Adipocyte (in vitro differentiated cells): ENCODE measurements at regions not wholly inside any gene's neighbourhood (a gene's known extent, or its start where the extent isn't known, plus 50 kb on each side); places are given as distances from the start of the nearest gene placed in this dataset.
"Not testable (repeated sequence)": the region's sequence is repeated elsewhere in the genome, so short reads cannot be mapped to it uniquely, and the experiment has no call there.

Experiments
- DNase-seq: peaks from one replicate; pipeline ENCODE4 v3.0.0-alpha.2; 2015; ENCODE audit warnings: low read depth
- H3K27me3 ChIP-seq: replicated peaks from 2 replicates; pipeline ENCODE4 v1.7.0; 2013; ENCODE audit warnings: mild to moderate bottlenecking, low read length, moderate library complexity; ENCODE audit not compliant: control insufficient read depth, insufficient read depth
- H3K36me3 ChIP-seq: 2 replicates; pipeline ENCODE4 v1.7.0; 2013; ENCODE audit warnings: low read length, mild to moderate bottlenecking, moderate library complexity; ENCODE audit not compliant: control insufficient read depth, insufficient read depth, severe bottlenecking
- H3K4me1 ChIP-seq: 2 replicates; pipeline ENCODE4 v1.7.0; 2013; ENCODE audit warnings: mild to moderate bottlenecking, low read length, moderate library complexity; ENCODE audit not compliant: control insufficient read depth, insufficient read depth
- H3K4me3 ChIP-seq: 2 replicates; pipeline ENCODE4 v1.7.0; 2013; ENCODE audit warnings: mild to moderate bottlenecking, low read length, moderate library complexity
- H3K9ac ChIP-seq: 2 replicates; pipeline ENCODE4 v1.7.0; 2013; ENCODE audit warnings: mild to moderate bottlenecking, low read length, moderate library complexity
- H3K9me3 ChIP-seq: 2 replicates; pipeline ENCODE4 v1.7.0; 2013; ENCODE audit warnings: mild to moderate bottlenecking, low read length, moderate library complexity; ENCODE audit not compliant: control insufficient read depth

DNA sequence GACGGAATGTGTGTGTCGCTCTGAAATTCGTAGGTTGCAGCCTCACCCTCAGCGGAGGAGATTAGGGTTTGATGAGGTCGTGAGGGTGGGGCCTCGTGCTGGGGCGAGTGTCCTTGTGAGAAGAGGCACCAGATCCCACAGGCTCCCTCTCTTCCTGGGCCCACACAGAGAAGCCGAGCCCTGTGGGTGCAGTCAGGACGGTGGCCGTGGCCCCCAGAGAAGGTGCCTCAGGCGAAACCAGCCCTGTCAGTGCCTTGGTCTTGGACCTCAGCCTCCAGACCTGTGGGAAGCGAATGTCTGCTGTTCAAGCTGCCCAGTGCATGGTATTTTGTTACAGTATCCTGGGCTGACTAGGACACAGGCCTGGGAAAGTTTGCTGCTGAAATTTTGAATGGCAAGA lies 108.0 kb upstream of the ALKAL2 start:
- H3K9ac ChIP-seq, result no peak overlapping the region
- H3K27me3 ChIP-seq, result peaks cover 4% of the 10 kb centered on the region
- no peaks in the 10 kb centered on the region for H3K9me3 ChIP-seq
- H3K36me3 ChIP-seq, result no peaks in the 10 kb centered on the region
- H3K4me1 ChIP-seq, result no peaks in the 10 kb centered on the region
- H3K4me3 ChIP-seq, result no peak overlapping the region
- no peak for DNase-seq

- Histone ChIP-seq H3K9ac (no peak overlapping the region), H3K4me3 (no peak overlapping the region), H3K27me3 (peaks cover 4% of the 10 kb centered on the region), H3K9me3 (no peaks in the 10 kb centered on the region), H3K4me1 (no peaks in the 10 kb centered on the region), H3K36me3 (no peaks in the 10 kb centered on the region)
- DNase-seq, result peak; percentile 18
These were observed 106.1 kb upstream of the ALKAL2 start for GRCh38 chr2:393711-394696.

DNA sequence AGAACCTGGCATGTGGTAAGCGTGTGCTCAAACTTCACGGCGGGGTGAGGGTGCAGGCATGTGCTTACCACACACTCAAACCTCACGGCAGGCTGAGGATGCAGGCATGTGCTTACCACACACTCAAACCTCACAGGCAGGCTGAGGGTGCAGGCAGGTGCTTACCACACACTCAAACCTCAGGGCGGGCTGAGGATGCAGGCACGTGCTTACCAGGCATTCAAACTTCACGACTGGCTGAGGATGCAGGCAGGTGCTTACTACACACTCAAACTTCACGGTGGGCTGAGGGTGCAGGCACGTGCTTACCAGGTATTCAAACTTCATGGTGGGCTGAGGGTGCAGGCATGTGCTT lies 105.0 kb upstream of the ALKAL2 start:
- DNase-seq, result no peak
- H3K4me1 ChIP-seq, result no peaks in the 10 kb centered on the region
- H3K36me3 ChIP-seq, result no peaks in the 10 kb centered on the region
- no peak overlapping the region for H3K4me3 ChIP-seq
- peaks cover 4% of the 10 kb centered on the region for H3K27me3 ChIP-seq
- H3K9me3 ChIP-seq, result no peaks in the 10 kb centered on the region
- no peak overlapping the region for H3K9ac ChIP-seq

GRCh38 chr2:392181-392925 lies 104.5 kb upstream of the ALKAL2 start:
- H3K4me3 ChIP-seq, result no peak overlapping the region
- H3K9me3 ChIP-seq, result no peaks in the 10 kb centered on the region
- no peak for DNase-seq
- H3K27me3 ChIP-seq, result peaks cover 4% of the 10 kb centered on the region
- no peak overlapping the region for H3K9ac ChIP-seq
- H3K36me3 ChIP-seq, result no peaks in the 10 kb centered on the region
- no peaks in the 10 kb centered on the region for H3K4me1 ChIP-seq

- no peaks in the 10 kb centered on the region for H3K9me3 ChIP-seq
- no peaks in the 10 kb centered on the region for H3K4me1 ChIP-seq
- no peaks in the 10 kb centered on the region for H3K36me3 ChIP-seq
- H3K9ac ChIP-seq, result no peak overlapping the region
- peaks cover 4% of the 10 kb centered on the region for H3K27me3 ChIP-seq
- no peak overlapping the region for H3K4me3 ChIP-seq
- DNase-seq, result no peak
These were observed 103.8 kb upstream of the ALKAL2 start for GRCh38 chr2:391696-392095.

GRCh38 chr2:390959-391358 lies 103.1 kb upstream of the ALKAL2 start:
- Histone ChIP-seq H3K9ac (no peak overlapping the region), H3K36me3 (no peaks in the 10 kb centered on the region), H3K4me3 (no peak overlapping the region), H3K4me1 (no peaks in the 10 kb centered on the region), H3K27me3 (peaks cover 4% of the 10 kb centered on the region), H3K9me3 (no peaks in the 10 kb centered on the region)
- no peak for DNase-seq

- DNase-seq, H3K4me1 ChIP-seq, H3K9me3 ChIP-seq, H3K36me3 ChIP-seq, H3K4me3 ChIP-seq, H3K27me3 ChIP-seq, H3K9ac ChIP-seq: not testable (repeated sequence)
These were observed 102.1 kb upstream of the ALKAL2 start for GRCh38 chr2:389985-390384.

DNA sequence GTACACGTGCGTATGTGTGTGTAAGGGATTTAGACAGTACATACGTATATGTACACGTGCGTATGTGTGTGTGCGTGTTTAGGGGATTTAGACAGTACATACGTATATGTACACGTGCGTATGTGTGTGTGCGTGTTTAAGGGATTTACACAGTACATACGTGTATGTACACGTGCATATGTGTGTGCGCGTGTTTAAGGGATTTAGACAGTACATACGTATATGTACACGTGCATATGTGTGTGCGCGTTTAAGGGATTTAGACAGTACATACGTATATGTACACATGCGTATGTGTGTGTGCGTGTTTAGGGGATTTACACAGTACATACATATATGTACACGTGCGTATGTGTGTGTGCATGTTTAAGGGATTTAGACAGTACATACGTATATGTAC lies 100.9 kb upstream of the ALKAL2 start:
- not testable (repeated sequence) for H3K9me3 ChIP-seq, H3K36me3 ChIP-seq, DNase-seq, H3K4me3 ChIP-seq, H3K27me3 ChIP-seq, H3K9ac ChIP-seq, H3K4me1 ChIP-seq

GRCh38 chr2:387980-388421 lies 100.1 kb upstream of the ALKAL2 start:
- Histone ChIP-seq H3K4me1 (no peaks in the 10 kb centered on the region), H3K9ac (no peak overlapping the region), H3K36me3 (no peaks in the 10 kb centered on the region), H3K27me3 (peaks cover 3% of the 10 kb centered on the region), H3K9me3 (no peaks in the 10 kb centered on the region), H3K4me3 (no peak overlapping the region)
- DNase-seq, result no peak

DNA sequence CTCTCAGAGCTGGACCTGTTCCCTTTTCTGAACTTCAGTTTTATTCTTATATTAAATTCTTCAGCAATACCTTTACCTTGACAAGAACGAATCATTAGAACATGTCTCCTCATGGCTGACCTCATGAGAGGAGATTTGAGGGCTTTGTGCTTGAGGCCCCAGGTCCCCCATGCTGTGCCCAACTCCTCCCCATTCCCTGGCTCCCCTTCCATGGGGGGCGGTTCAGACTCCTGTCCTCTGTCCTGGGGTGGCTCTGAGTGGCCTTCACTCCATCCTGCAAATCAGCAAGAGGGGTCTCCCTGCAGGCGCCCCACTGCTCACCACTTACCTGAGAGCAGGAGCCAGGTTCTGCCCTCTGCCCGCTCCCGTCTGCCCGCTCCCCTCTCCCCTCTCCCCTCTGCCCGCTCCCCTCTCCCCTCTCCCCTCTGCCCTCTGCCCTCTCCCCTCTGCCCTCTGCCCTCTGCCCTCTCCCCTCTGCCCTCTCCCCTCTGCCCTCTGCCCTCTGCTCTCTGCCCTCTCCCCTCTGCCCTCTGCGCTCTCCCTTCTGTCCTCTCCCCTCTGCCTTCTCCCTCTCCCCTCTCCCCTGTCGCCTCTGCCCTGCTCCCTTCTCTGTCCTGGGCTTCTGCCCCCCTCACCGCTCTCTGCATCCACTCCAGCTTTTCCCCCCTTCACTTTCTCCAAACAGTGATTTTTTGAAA lies 98.7 kb upstream of the ALKAL2 start:
- H3K9ac ChIP-seq, result no peak overlapping the region
- H3K36me3 ChIP-seq, result no peaks in the 10 kb centered on the region
- H3K4me3 ChIP-seq, result no peak overlapping the region
- H3K9me3 ChIP-seq, result no peaks in the 10 kb centered on the region
- H3K4me1 ChIP-seq, result no peaks in the 10 kb centered on the region
- no peak for DNase-seq
- peaks cover 2% of the 10 kb centered on the region for H3K27me3 ChIP-seq

DNA sequence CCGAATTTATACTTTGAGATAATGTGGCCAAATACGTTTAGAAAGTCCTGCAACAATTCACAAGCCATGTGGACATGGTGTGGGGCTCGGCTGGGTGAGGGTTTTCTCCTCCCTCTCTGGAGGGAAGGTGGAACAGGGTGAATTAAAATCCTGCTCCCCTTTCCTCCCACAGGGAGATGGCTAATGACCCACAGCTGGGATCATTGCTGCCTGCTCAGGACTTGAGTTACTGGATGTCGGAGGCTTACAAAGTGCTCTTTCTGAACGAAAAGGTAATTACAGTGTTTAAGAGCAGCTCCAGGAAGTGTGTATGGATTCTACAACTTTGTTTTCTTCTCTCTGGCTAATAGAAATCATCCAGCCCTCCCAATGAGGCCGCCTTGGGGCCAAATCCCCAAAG lies 97.9 kb upstream of the ALKAL2 start:
- DNase-seq, result no peak
- Histone ChIP-seq H3K27me3 (peaks cover 2% of the 10 kb centered on the region), H3K9ac (no peak overlapping the region), H3K4me1 (no peaks in the 10 kb centered on the region), H3K4me3 (no peak overlapping the region), H3K9me3 (no peaks in the 10 kb centered on the region), H3K36me3 (no peaks in the 10 kb centered on the region)
